ENCODE measurements at regions not wholly inside any gene's neighbourhood (a gene's known extent, or its start where the extent isn't known, plus 50 kb on each side); places are given as distances from the start of the nearest gene placed in this dataset.

- TF ChIP-seq, protein P1, sequence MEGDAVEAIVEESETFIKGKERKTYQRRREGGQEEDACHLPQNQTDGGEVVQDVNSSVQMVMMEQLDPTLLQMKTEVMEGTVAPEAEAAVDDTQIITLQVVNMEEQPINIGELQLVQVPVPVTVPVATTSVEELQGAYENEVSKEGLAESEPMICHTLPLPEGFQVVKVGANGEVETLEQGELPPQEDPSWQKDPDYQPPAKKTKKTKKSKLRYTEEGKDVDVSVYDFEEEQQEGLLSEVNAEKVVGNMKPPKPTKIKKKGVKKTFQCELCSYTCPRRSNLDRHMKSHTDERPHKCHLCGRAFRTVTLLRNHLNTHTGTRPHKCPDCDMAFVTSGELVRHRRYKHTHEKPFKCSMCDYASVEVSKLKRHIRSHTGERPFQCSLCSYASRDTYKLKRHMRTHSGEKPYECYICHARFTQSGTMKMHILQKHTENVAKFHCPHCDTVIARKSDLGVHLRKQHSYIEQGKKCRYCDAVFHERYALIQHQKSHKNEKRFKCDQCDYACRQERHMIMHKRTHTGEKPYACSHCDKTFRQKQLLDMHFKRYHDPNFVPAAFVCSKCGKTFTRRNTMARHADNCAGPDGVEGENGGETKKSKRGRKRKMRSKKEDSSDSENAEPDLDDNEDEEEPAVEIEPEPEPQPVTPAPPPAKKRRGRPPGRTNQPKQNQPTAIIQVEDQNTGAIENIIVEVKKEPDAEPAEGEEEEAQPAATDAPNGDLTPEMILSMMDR (IDR thresholded peaks at IDR 0.05) = no peak
- no peak for TF ChIP-seq EZH2 (IDR thresholded peaks at IDR 0.05; ENCODE audit: borderline replicate concordance, insufficient read depth, low read depth, low read length, poor library complexity, severe bottlenecking)
Observed at GRCh38 chr20:17834804-17835203, 133.8 kb downstream of the SNX5 start.
